ENCODE measurements at regions not wholly inside any gene's neighbourhood (a gene's known extent, or its start where the extent isn't known, plus 50 kb on each side); places are given as distances from the start of the nearest gene placed in this dataset.

DNA sequence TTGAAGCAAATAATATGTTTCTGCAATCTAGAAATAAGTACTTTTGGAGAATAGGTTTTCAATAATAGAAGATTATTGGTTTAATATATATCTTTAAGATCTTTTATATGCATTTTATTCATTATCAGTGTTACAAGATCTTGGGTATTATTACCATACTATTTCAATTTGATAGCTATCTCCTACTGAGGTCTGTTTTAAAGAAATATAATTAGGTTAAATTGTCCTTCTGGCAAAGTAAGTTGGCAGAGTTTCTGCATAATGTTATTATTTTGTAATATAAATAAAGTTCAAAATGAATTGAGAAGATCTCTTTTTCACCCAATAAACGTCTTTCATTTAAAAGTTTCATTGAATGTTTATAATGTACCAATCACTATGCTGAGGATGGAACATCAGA, 443.7 kb downstream of the FAT4 start:
- TF ChIP-seq, protein P1, sequence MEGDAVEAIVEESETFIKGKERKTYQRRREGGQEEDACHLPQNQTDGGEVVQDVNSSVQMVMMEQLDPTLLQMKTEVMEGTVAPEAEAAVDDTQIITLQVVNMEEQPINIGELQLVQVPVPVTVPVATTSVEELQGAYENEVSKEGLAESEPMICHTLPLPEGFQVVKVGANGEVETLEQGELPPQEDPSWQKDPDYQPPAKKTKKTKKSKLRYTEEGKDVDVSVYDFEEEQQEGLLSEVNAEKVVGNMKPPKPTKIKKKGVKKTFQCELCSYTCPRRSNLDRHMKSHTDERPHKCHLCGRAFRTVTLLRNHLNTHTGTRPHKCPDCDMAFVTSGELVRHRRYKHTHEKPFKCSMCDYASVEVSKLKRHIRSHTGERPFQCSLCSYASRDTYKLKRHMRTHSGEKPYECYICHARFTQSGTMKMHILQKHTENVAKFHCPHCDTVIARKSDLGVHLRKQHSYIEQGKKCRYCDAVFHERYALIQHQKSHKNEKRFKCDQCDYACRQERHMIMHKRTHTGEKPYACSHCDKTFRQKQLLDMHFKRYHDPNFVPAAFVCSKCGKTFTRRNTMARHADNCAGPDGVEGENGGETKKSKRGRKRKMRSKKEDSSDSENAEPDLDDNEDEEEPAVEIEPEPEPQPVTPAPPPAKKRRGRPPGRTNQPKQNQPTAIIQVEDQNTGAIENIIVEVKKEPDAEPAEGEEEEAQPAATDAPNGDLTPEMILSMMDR (IDR thresholded peaks at IDR 0.05): no peak
- TF ChIP-seq EZH2 (IDR thresholded peaks at IDR 0.05; ENCODE audit: borderline replicate concordance, insufficient read depth, low read depth, low read length, poor library complexity, severe bottlenecking): no peak

Measured in B cell (primary cell).